PC-9 (cell line): ENCODE measurements at regions not wholly inside any gene's neighbourhood (a gene's known extent, or its start where the extent isn't known, plus 50 kb on each side); places are given as distances from the start of the nearest gene placed in this dataset.

Source experiments
- BruUV-seq: library from RNA; stranded (reverse); fragments of 400-500 nt; replicated peaks from 2 replicates; lab custom pipeline; 2021; lab: Mats Ljungman, UMichigan
- CTCF ChIA-PET: fragments of 300-600 bp; sonication (Branson Sonifier 250); formaldehyde crosslinking; loops from one replicate; lab custom pipeline; 2022; ENCODE audit warnings: antibody characterized with exemption; lab: Charles Lee
- POLR2A ChIA-PET: fragments of 300-600 bp; sonication (Branson Sonifier 250); formaldehyde crosslinking; loops from one replicate; lab custom pipeline; 2022; ENCODE audit warnings: antibody characterized with exemption; ENCODE audit not compliant: unreplicated experiment; lab: Charles Lee
- DNase-seq, 2 experiments: peaks; one replicate each; pipeline versions ENCODE4 v3.0.0 to v3.0.0-alpha.2; 2015 to 2022; ENCODE audit warnings: mixed read lengths in 1 of 2
- H2AFZ ChIP-seq: fragments of 200-600 bp; sonication (generic); 2 replicates; pipeline ENCODE4 v1.8.1; 2017; ENCODE audit warnings: antibody characterized with exemption
- H3F3A ChIP-seq: fragments of 200-600 bp; sonication (generic); 2 replicates; pipeline ENCODE4 v1.8.1; 2017; ENCODE audit warnings: antibody characterized with exemption, mild to moderate bottlenecking, low read depth; ENCODE audit not compliant: insufficient read depth
- H3K27ac ChIP-seq: fragments of 200-600 bp; sonication (generic); 2 replicates; pipeline ENCODE4 v1.6.1; 2016; ENCODE audit warnings: mixed run types
- H3K27me3 ChIP-seq: fragments of 200-600 bp; sonication (generic); 2 replicates; pipeline ENCODE4 v1.6.1; 2016; ENCODE audit warnings: low read depth, mixed run types; ENCODE audit not compliant: insufficient read depth
- H3K36me3 ChIP-seq: fragments of 200-600 bp; sonication (generic); 2 replicates; pipeline ENCODE4 v1.6.1; 2016; ENCODE audit warnings: low read depth, mixed run types
- H3K4me1 ChIP-seq: fragments of 200-600 bp; sonication (generic); replicated peaks from 2 replicates; pipeline ENCODE4 v1.6.1; 2016; ENCODE audit warnings: mixed run types; ENCODE audit not compliant: insufficient read depth
- H3K4me2 ChIP-seq: fragments of 200-600 bp; sonication (generic); 2 replicates; pipeline ENCODE4 v1.6.1; 2017; ENCODE audit warnings: mixed run types
- H3K4me3 ChIP-seq: fragments of 200-600 bp; sonication (generic); 2 replicates; pipeline ENCODE4 v1.6.1; 2016; ENCODE audit warnings: mixed run types
- H3K79me2 ChIP-seq: fragments of 200-600 bp; sonication (generic); 2 replicates; pipeline ENCODE4 v1.6.1; 2017; ENCODE audit warnings: low read depth, mixed run types
- H3K9me2 ChIP-seq: fragments of 200-600 bp; sonication (generic); 2 replicates; pipeline ENCODE4 v1.8.1; 2017; ENCODE audit warnings: mild to moderate bottlenecking; ENCODE audit not compliant: insufficient read depth
- H3K9me3 ChIP-seq: fragments of 200-600 bp; sonication (generic); 2 replicates; pipeline ENCODE4 v1.8.1; 2016; ENCODE audit warnings: low read depth; ENCODE audit not compliant: insufficient read depth
- H4K20me1 ChIP-seq: fragments of 200-600 bp; sonication (generic); 2 replicates; pipeline ENCODE4 v1.8.1; 2017; ENCODE audit not compliant: insufficient read depth
- EZH2 ChIP-seq: fragments of 200-600 bp; sonication (generic); IDR thresholded peaks from 2 replicates; pipeline ENCODE4 v1.8.0; 2017; ENCODE audit warnings: antibody characterized with exemption, low read depth
- intact Hi-C: fragments of 100-400 bp; cut with micrococcal nuclease; formaldehyde crosslinking; loops from one replicate; pipeline ENCODE4 v1.10.0; 2022; ENCODE audit not compliant: unreplicated experiment
- TF ChIP-seq, protein P1 (sequence below): fragments of 200-600 bp; sonication (generic); conservative IDR thresholded peaks from 2 replicates; pipeline ENCODE4 v1.6.1; 2017; ENCODE audit warnings: mixed run types, antibody characterized with exemption, mild to moderate bottlenecking, moderate library complexity

DNA sequence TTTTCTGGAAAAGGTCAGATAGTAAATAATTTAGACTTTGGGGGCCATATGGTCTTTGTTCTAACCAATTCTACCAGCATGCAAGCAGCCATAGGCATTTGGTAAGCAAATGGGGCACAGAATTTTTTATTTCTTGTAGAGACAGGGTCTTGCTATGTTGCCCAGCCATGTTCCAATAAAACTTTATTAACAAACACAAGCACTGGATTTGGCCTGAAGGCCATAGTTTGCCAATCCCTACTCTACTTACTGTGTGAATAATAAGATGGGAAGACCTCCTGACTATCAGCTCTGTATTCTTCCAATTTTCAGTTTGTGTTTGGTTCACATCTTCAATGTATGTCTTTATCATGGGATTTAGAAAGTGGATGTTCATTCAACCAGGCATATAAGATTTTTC, 53.0 kb upstream of the SERP2 start:
- DNase-seq = no peak
- H4K20me1 ChIP-seq = no peaks in the 10 kb centered on the region
- H3K9me2 ChIP-seq = no peaks in the 10 kb centered on the region
- H3K9me3 ChIP-seq = no peaks in the 10 kb centered on the region
- H3K36me3 ChIP-seq = no peaks in the 10 kb centered on the region
- H3K4me1 ChIP-seq = peaks cover 19% of the 10 kb centered on the region
- no peak overlapping the region for H3K4me2 ChIP-seq
- intact Hi-C loops = no loop called here
- H3K79me2 ChIP-seq = no peaks in the 10 kb centered on the region
- POLR2A ChIA-PET = no interaction called here
- TF ChIP-seq EZH2 = no peak
- TF ChIP-seq, protein P1, sequence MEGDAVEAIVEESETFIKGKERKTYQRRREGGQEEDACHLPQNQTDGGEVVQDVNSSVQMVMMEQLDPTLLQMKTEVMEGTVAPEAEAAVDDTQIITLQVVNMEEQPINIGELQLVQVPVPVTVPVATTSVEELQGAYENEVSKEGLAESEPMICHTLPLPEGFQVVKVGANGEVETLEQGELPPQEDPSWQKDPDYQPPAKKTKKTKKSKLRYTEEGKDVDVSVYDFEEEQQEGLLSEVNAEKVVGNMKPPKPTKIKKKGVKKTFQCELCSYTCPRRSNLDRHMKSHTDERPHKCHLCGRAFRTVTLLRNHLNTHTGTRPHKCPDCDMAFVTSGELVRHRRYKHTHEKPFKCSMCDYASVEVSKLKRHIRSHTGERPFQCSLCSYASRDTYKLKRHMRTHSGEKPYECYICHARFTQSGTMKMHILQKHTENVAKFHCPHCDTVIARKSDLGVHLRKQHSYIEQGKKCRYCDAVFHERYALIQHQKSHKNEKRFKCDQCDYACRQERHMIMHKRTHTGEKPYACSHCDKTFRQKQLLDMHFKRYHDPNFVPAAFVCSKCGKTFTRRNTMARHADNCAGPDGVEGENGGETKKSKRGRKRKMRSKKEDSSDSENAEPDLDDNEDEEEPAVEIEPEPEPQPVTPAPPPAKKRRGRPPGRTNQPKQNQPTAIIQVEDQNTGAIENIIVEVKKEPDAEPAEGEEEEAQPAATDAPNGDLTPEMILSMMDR = no peak
- H2AFZ ChIP-seq = no peak overlapping the region
- BruUV-seq = no TSS peak
- H3F3A ChIP-seq = peaks cover 3% of the 10 kb centered on the region; the same call in 1 of the 2 replicates
- H3K27me3 ChIP-seq = no peaks in the 10 kb centered on the region
- H3K27ac ChIP-seq = no peak overlapping the region
- CTCF ChIA-PET = no interaction called here
- no peak overlapping the region for H3K4me3 ChIP-seq

DNA sequence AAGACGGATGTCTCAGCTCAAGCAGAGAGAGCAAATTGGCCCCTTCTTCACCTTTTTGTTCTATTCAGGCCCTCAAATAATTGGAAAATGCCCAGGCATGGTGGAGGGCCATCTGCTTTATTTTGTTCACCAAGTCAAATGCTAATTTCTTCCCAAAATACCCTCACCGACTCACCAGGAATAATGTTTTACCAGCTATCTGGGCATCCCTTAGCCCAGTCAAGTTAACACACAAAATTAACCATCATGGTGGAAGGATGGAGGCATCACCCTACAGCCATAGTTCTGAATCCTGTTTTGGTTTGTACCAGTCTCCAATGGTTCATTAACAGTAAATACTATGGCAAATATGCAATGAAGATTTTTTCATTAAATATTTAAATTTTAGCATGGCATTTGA, 51.7 kb upstream of the SERP2 start:
- intact Hi-C loops = no loop called here
- no peak for TF ChIP-seq EZH2
- TF ChIP-seq, protein P1 = no peak
- no peak for DNase-seq
- Histone ChIP-seq H2AFZ (no peak overlapping the region), H3K79me2 (no peaks in the 10 kb centered on the region), H3K27ac (no peak overlapping the region; the same call in 1 of the 2 replicates), H4K20me1 (no peaks in the 10 kb centered on the region), H3F3A (peaks cover 3% of the 10 kb centered on the region; the same call in 1 of the 2 replicates), H3K4me1 (peaks cover 19% of the 10 kb centered on the region), H3K36me3 (no peaks in the 10 kb centered on the region), H3K4me2 (no peak overlapping the region), H3K9me3 (no peaks in the 10 kb centered on the region), H3K9me2 (no peaks in the 10 kb centered on the region), H3K4me3 (no peak overlapping the region), H3K27me3 (no peaks in the 10 kb centered on the region)
- no TSS peak for BruUV-seq
- POLR2A ChIA-PET = no interaction called here
- CTCF ChIA-PET = no interaction called here

DNA sequence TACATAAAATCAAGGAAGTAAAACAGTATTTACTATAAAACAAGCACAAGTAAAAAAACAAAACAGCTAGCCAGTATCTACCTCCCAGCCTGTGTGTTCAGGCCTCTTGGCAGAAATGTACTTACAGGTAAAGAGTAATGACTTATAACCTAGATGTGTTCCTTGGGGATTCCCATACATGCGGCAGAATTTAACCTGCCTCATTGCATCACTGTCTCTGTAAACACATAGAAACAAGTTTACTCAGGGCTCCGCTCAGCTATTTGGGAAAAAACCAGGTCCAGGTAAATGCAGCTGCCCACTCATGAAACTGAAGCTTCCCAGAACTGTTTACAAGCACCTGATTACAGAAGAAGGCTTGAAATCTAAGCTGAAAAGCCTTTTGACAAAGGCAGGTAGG, 50.7 kb upstream of the SERP2 start:
- peak overlapping the region; percentile 47 for H3K4me2 ChIP-seq
- intact Hi-C loops = no loop called here

More for the DNA sequence above, 50.7 kb upstream of the SERP2 start:
- peak in 1 of 2 experiments; percentile 54 for DNase-seq
- H3K9me3 ChIP-seq = no peaks in the 10 kb centered on the region
- no peaks in the 10 kb centered on the region for H3K9me2 ChIP-seq
- TF ChIP-seq EZH2 = no peak
- TF ChIP-seq, protein P1 = no peak
- peaks cover 19% of the 10 kb centered on the region for H3K4me1 ChIP-seq
- POLR2A ChIA-PET = no interaction called here
- H3K79me2 ChIP-seq = no peaks in the 10 kb centered on the region
- no peaks in the 10 kb centered on the region for H4K20me1 ChIP-seq
- peak overlapping the region; percentile 70 for H3K27ac ChIP-seq
- H2AFZ ChIP-seq = no peak overlapping the region
- no TSS peak for BruUV-seq
- peaks cover 3% of the 10 kb centered on the region; the same call in 1 of the 2 replicates for H3F3A ChIP-seq
- H3K4me3 ChIP-seq = no peak overlapping the region
- H3K36me3 ChIP-seq = no peaks in the 10 kb centered on the region
- H3K27me3 ChIP-seq = no peaks in the 10 kb centered on the region
- CTCF ChIA-PET = no interaction called here
